Parathyroid adenoma (tissue), 2 donors: ENCODE measurements at regions not wholly inside any gene's neighbourhood (a gene's known extent, or its start where the extent isn't known, plus 50 kb on each side); places are given as distances from the start of the nearest gene placed in this dataset.

Source experiments
- H2AFZ ChIP-seq: fragments of 300-600 bp; sonication (generic); one replicate; pipeline ENCODE4 v1.7.0; 2017; ENCODE audit warnings: antibody characterized with exemption, mild to moderate bottlenecking
- H3K27ac ChIP-seq: fragments of 300-600 bp; sonication (generic); one replicate; pipeline ENCODE4 v1.7.0; 2017
- H3K27me3 ChIP-seq: fragments of 300-600 bp; sonication (generic); one replicate; pipeline ENCODE4 v1.7.0; 2017; ENCODE audit warnings: low read length; ENCODE audit not compliant: control insufficient read depth, insufficient read depth
- H3K36me3 ChIP-seq: fragments of 300-600 bp; sonication (generic); one replicate; pipeline ENCODE4 v1.7.0; 2017; ENCODE audit warnings: low read length; ENCODE audit not compliant: control insufficient read depth, insufficient read depth
- H3K4me1 ChIP-seq: fragments of 300-600 bp; sonication (generic); one replicate; pipeline ENCODE4 v1.7.0; 2017; ENCODE audit warnings: control low read depth
- H3K4me2 ChIP-seq: fragments of 300-600 bp; sonication (generic); one replicate; pipeline ENCODE4 v1.7.0; 2017; ENCODE audit warnings: low read length
- H3K4me3 ChIP-seq: fragments of 300-600 bp; sonication (generic); one replicate; pipeline ENCODE4 v1.7.0; 2017; ENCODE audit warnings: low read depth, low read length
- H3K79me2 ChIP-seq: fragments of 300-600 bp; sonication (generic); one replicate; pipeline ENCODE4 v1.7.0; 2017; ENCODE audit warnings: control low read depth
- H3K9ac ChIP-seq: fragments of 300-600 bp; sonication (generic); one replicate; pipeline ENCODE4 v1.7.0; 2017; ENCODE audit warnings: mild to moderate bottlenecking
- H3K9me3 ChIP-seq: fragments of 300-600 bp; sonication (generic); one replicate; pipeline ENCODE4 v1.7.0; 2017; ENCODE audit warnings: low read length; ENCODE audit not compliant: control insufficient read depth
- TF ChIP-seq, protein P1 (sequence below): fragments of 300-600 bp; sonication (generic); IDR thresholded peaks from one replicate; pipeline ENCODE4 v1.7.0; 2017; ENCODE audit warnings: antibody characterized with exemption, mild to moderate bottlenecking
- donor health status: primary hyperparathyroidism.

DNA sequence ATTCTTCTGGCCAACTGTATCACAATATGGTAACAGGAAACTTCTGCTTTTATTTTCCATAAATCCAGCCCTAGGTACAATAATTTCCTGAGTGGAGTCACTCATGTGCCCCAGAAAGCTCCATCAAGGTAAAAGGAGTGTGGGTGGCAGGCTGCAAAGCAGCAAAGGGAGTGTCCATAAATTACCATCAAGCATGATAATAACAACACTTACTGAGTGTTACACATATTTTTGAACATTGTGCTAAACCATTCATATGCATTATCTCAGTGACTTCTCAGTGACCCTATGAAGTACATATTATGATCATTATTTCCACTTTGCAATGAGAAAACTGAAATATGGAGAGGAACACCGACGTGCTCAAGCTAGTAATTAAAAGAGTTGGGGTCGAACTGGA lies 149.2 kb upstream of the PLXNA2 start:
- H2AFZ ChIP-seq: no peak overlapping the region
- H3K9me3 ChIP-seq: no peaks in the 10 kb centered on the region
- no peak overlapping the region for H3K4me3 ChIP-seq
- no peaks in the 10 kb centered on the region for H3K4me1 ChIP-seq
- H3K27ac ChIP-seq: no peak overlapping the region
- no peaks in the 10 kb centered on the region for H3K27me3 ChIP-seq
- no peak overlapping the region for H3K9ac ChIP-seq
- H3K36me3 ChIP-seq: no peaks in the 10 kb centered on the region
- no peak overlapping the region for H3K4me2 ChIP-seq
- TF ChIP-seq, protein P1, sequence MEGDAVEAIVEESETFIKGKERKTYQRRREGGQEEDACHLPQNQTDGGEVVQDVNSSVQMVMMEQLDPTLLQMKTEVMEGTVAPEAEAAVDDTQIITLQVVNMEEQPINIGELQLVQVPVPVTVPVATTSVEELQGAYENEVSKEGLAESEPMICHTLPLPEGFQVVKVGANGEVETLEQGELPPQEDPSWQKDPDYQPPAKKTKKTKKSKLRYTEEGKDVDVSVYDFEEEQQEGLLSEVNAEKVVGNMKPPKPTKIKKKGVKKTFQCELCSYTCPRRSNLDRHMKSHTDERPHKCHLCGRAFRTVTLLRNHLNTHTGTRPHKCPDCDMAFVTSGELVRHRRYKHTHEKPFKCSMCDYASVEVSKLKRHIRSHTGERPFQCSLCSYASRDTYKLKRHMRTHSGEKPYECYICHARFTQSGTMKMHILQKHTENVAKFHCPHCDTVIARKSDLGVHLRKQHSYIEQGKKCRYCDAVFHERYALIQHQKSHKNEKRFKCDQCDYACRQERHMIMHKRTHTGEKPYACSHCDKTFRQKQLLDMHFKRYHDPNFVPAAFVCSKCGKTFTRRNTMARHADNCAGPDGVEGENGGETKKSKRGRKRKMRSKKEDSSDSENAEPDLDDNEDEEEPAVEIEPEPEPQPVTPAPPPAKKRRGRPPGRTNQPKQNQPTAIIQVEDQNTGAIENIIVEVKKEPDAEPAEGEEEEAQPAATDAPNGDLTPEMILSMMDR: no peak
- H3K79me2 ChIP-seq: no peaks in the 10 kb centered on the region

DNA sequence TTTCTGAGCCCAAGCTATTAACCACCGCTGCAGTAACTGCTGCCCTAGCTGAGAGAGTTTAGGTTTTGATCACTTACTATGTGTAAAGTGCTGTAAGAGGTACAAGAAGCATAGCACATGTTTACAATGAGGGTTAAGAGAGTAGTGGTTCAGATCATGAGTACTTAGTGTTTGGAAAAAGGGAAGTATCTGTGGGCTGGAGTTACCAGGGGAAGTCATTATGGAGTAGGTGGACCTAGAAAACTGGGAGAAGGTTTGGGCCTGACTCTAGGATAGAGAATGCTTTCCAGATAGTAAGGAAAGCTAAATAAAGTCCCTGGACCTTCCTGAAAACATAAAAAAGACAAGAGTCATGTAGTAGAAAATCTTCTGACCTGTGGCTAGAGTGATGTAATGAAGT lies 149.6 kb upstream of the PLXNA2 start:
- Histone ChIP-seq H2AFZ (no peak overlapping the region), H3K36me3 (no peaks in the 10 kb centered on the region), H3K9ac (no peak overlapping the region), H3K79me2 (no peaks in the 10 kb centered on the region), H3K4me3 (no peak overlapping the region), H3K4me2 (no peak overlapping the region), H3K27me3 (no peaks in the 10 kb centered on the region), H3K27ac (no peak overlapping the region), H3K4me1 (no peaks in the 10 kb centered on the region), H3K9me3 (no peaks in the 10 kb centered on the region)
- TF ChIP-seq, protein P1: no peak

DNA sequence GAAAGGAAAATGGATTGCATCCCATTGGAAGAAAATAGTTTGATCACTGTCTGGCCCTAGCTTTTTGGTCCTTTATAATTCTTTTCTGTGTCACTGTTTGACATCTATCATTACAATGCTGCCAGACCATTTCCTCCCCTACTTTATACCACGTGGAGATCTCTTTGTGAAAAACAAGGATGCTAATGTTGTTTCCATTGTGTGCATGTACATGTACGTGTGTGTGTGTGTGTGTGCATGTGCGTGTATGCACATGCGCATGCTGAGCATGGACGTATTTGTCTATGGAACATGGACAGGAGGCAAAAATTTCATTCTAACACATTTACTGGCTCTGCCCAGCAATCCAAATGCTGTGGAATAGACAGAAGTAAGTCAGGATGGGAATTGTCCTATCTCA lies 153.1 kb upstream of the PLXNA2 start:
- no peaks in the 10 kb centered on the region for H3K4me1 ChIP-seq
- no peaks in the 10 kb centered on the region for H3K27me3 ChIP-seq
- TF ChIP-seq, protein P1: no peak
- no peaks in the 10 kb centered on the region for H3K9me3 ChIP-seq
- H3K4me2 ChIP-seq: no peak overlapping the region
- no peak overlapping the region for H2AFZ ChIP-seq
- H3K9ac ChIP-seq: no peak overlapping the region
- no peak overlapping the region for H3K4me3 ChIP-seq
- H3K27ac ChIP-seq: no peak overlapping the region
- H3K79me2 ChIP-seq: no peaks in the 10 kb centered on the region
- H3K36me3 ChIP-seq: no peaks in the 10 kb centered on the region

DNA sequence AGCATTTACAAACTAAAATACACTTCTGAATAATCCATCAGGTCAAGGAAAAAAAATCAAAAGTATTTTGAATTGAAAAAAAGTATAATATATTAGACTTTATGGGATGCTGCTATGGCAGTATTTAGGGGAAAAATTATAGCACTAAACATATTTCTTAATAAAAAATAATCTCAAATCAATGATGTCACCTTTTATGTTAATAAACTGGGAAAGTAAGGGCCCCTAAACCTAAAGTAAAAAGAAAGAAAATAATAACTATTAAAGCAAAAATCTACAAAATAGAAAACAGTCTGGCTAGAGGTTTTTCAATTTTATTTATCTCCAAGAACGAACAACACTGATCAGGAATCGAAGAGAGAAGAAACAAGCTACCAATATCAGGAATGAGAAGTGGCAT lies 160.8 kb upstream of the PLXNA2 start:
- Histone ChIP-seq H3K9me3 (no peaks in the 10 kb centered on the region), H3K36me3 (no peaks in the 10 kb centered on the region), H3K27me3 (no peaks in the 10 kb centered on the region), H3K4me2 (no peak overlapping the region), H3K4me1 (no peaks in the 10 kb centered on the region), H2AFZ (no peak overlapping the region), H3K4me3 (no peak overlapping the region), H3K27ac (no peak overlapping the region), H3K9ac (no peak overlapping the region), H3K79me2 (no peaks in the 10 kb centered on the region)
- TF ChIP-seq, protein P1: no peak

DNA sequence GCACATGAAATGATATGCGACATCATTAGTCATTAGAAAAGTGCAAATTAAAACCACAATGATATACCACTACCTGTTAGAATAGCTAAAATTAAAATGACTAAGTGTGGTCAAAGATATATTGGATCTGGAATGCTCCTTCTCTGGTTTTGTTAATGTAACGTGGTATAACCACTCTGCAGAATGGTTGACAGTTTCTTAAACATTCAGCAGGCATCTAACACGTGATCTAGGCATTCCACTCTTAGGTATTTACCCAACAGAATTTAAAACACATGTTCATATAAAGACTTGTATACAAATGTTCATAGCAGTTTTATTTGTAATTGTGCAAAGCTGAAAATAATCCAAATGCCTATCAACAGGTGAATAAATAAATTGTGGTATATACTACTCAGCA lies 165.0 kb upstream of the PLXNA2 start:
- Histone ChIP-seq H3K27me3 (no peaks in the 10 kb centered on the region), H3K9me3 (no peaks in the 10 kb centered on the region), H3K79me2 (no peaks in the 10 kb centered on the region), H3K4me1 (no peaks in the 10 kb centered on the region), H3K4me3 (no peak overlapping the region), H2AFZ (no peak overlapping the region), H3K4me2 (no peak overlapping the region), H3K9ac (no peak overlapping the region), H3K36me3 (no peaks in the 10 kb centered on the region), H3K27ac (no peak overlapping the region)
- TF ChIP-seq, protein P1: no peak
